ENCODE measurements at regions not wholly inside any gene's neighbourhood (a gene's known extent, or its start where the extent isn't known, plus 50 kb on each side); places are given as distances from the start of the nearest gene placed in this dataset.

GRCh38 chr1:191904991-191905390 lies 253.3 kb upstream of the RGS18 start:
- H3K27ac ChIP-seq (ENCODE audit: poor library complexity, severe bottlenecking) = no peak overlapping the region
- no peaks in the 10 kb centered on the region for H3K27me3 ChIP-seq (ENCODE audit: insufficient read depth, poor library complexity, severe bottlenecking)
- peaks cover 6% of the 10 kb centered on the region for H3K4me1 ChIP-seq (ENCODE audit: insufficient read depth, poor library complexity, severe bottlenecking)
- ATAC-seq (ENCODE audit: low read depth) (no peak), DNase-seq (ENCODE audit: low spot score) (no peak)
- H3K36me3 ChIP-seq (ENCODE audit: low read depth) = no peaks in the 10 kb centered on the region
- no peak overlapping the region for H3K4me3 ChIP-seq (ENCODE audit: severe bottlenecking)
- H3K9me3 ChIP-seq (ENCODE audit: severe bottlenecking) = no peaks in the 10 kb centered on the region
- no peak for TF ChIP-seq CTCF (IDR thresholded peaks at IDR 0.05; ENCODE audit: poor library complexity, severe bottlenecking)

- DNase-seq (ENCODE audit: low spot score) (no peak), ATAC-seq (ENCODE audit: low read depth) (no peak)
- no peak for TF ChIP-seq CTCF (IDR thresholded peaks at IDR 0.05; ENCODE audit: poor library complexity, severe bottlenecking)
- Histone ChIP-seq H3K4me3 (ENCODE audit: severe bottlenecking) (no peak overlapping the region), H3K4me1 (ENCODE audit: insufficient read depth, poor library complexity, severe bottlenecking) (peaks cover 6% of the 10 kb centered on the region), H3K27ac (ENCODE audit: poor library complexity, severe bottlenecking) (no peak overlapping the region), H3K9me3 (ENCODE audit: severe bottlenecking) (no peaks in the 10 kb centered on the region), H3K36me3 (ENCODE audit: low read depth) (no peaks in the 10 kb centered on the region), H3K27me3 (ENCODE audit: insufficient read depth, poor library complexity, severe bottlenecking) (no peaks in the 10 kb centered on the region)
These were observed 252.5 kb upstream of the RGS18 start for GRCh38 chr1:191905781-191906180.

GRCh38 chr1:191907121-191907520 lies 251.1 kb upstream of the RGS18 start:
- no peak overlapping the region for H3K4me3 ChIP-seq (ENCODE audit: severe bottlenecking)
- TF ChIP-seq CTCF (IDR thresholded peaks at IDR 0.05; ENCODE audit: poor library complexity, severe bottlenecking) = no peak

DNA sequence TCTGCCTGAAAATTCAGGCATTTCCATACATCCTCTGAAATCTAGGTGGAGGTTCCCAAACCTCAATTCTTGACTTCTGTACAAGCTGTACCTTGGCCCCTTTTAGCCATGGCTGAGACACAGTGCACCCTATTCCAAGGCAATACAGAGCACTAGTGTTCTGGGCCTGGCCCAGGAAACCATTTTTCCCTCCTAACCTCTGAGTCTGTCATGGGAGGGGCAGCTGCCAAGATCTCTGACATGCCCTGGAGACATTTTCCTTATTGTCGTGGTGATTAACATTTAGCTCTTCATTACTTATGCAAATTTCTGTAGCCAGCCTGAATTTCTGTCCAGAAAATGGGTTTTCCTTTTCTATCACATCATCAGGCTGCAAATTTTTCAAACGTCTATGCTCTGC lies 248.0 kb upstream of the RGS18 start:
- Histone ChIP-seq H3K9me3 (ENCODE audit: severe bottlenecking) (no peaks in the 10 kb centered on the region), H3K4me1 (ENCODE audit: insufficient read depth, poor library complexity, severe bottlenecking) (no peaks in the 10 kb centered on the region), H3K4me3 (ENCODE audit: severe bottlenecking) (no peak overlapping the region), H3K27ac (ENCODE audit: poor library complexity, severe bottlenecking) (no peak overlapping the region), H3K36me3 (ENCODE audit: low read depth) (no peaks in the 10 kb centered on the region), H3K27me3 (ENCODE audit: insufficient read depth, poor library complexity, severe bottlenecking) (no peaks in the 10 kb centered on the region)
- no peak for DNase-seq (ENCODE audit: low spot score)
- no peak for TF ChIP-seq CTCF (IDR thresholded peaks at IDR 0.05; ENCODE audit: poor library complexity, severe bottlenecking)
- ATAC-seq (ENCODE audit: low read depth) = no peak

More at GRCh38 chr1:191907121-191907520, 251.1 kb upstream of the RGS18 start:
- Histone ChIP-seq H3K36me3 (ENCODE audit: low read depth) (no peaks in the 10 kb centered on the region), H3K27ac (ENCODE audit: poor library complexity, severe bottlenecking) (no peak overlapping the region), H3K4me1 (ENCODE audit: insufficient read depth, poor library complexity, severe bottlenecking) (no peaks in the 10 kb centered on the region), H3K27me3 (ENCODE audit: insufficient read depth, poor library complexity, severe bottlenecking) (no peaks in the 10 kb centered on the region), H3K9me3 (ENCODE audit: severe bottlenecking) (no peaks in the 10 kb centered on the region)
- no peak for ATAC-seq (ENCODE audit: low read depth)
- no peak for DNase-seq (ENCODE audit: low spot score)

DNA sequence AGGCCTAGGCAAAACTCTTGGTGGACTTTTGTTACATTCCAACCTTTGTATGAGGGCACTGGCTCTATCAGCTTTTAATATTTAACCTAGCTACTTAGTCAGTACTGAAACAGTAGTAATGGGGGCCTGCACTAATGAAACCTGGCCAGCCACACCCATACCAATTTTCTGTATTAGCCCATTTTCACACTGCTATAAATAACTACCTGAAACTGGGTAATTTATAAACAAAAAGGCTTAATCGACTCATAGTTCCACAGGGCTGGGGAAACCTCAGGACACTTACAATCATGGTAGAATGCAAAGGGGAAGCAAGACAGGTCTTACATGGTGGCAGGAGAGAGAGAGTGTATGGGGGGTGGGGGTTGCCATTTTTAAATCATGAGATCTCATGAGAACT lies 245.7 kb upstream of the RGS18 start:
- H3K4me3 ChIP-seq (ENCODE audit: severe bottlenecking) = no peak overlapping the region
- no peaks in the 10 kb centered on the region for H3K36me3 ChIP-seq (ENCODE audit: low read depth)
- no peak for TF ChIP-seq CTCF (IDR thresholded peaks at IDR 0.05; ENCODE audit: poor library complexity, severe bottlenecking)
- H3K4me1 ChIP-seq (ENCODE audit: insufficient read depth, poor library complexity, severe bottlenecking) = no peaks in the 10 kb centered on the region
- DNase-seq (ENCODE audit: low spot score) (no peak), ATAC-seq (ENCODE audit: low read depth) (no peak)
- H3K27me3 ChIP-seq (ENCODE audit: insufficient read depth, poor library complexity, severe bottlenecking) = no peaks in the 10 kb centered on the region
- no peak overlapping the region for H3K27ac ChIP-seq (ENCODE audit: poor library complexity, severe bottlenecking)
- H3K9me3 ChIP-seq (ENCODE audit: severe bottlenecking) = no peaks in the 10 kb centered on the region
